ENCODE measurements at regions not wholly inside any gene's neighbourhood (a gene's known extent, or its start where the extent isn't known, plus 50 kb on each side); places are given as distances from the start of the nearest gene placed in this dataset.

- TF ChIP-seq CTCF (IDR thresholded peaks at IDR 0.05 in 4 of 5, conservative IDR thresholded peaks at IDR 0.05 in 1 of 5) (no peak), POLR2A (IDR thresholded peaks at IDR 0.05) (no peak)
Measured at GRCh38 chr12:126937431-126937830, 1329.5 kb upstream of the TMEM132C start.

All from gastrocnemius medialis (tissue), 4 donors.